ENCODE measurements at regions not wholly inside any gene's neighbourhood (a gene's known extent, or its start where the extent isn't known, plus 50 kb on each side); places are given as distances from the start of the nearest gene placed in this dataset.
"Not testable (repeated sequence)": the region's sequence is repeated elsewhere in the genome, so short reads cannot be mapped to it uniquely, and the experiment has no call there.

DNA sequence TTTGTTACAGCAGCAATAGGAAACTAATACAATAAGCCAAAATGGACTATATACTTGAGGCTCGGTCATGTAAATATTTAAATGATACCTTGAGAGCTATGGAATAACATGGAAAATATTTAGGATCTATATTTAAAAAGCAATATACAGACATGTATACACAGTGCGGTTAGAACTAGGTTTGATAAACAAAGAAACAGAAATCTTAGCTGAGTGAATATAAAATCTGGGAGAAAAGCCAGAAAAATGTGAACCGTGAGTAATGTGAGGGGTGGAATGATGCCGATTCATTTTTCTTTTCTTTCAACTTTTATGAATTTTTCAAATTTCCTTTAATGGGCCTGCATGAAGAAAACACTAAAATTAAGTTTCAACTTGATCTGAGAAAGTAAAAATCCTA, 104.1 kb downstream of the ATXN3L start:
- Mint-ChIP-seq H3K36me3 (ENCODE audit: low read depth) (peaks cover 4% of the 10 kb centered on the region), H3K4me3 (no peak overlapping the region), H3K27me3 (ENCODE audit: low read depth) (no peaks in the 10 kb centered on the region), H3K27ac (ENCODE audit: unreplicated experiment) (no peak overlapping the region), H3K9me3 (peaks cover 16% of the 10 kb centered on the region), H3K4me1 (peaks cover 27% of the 10 kb centered on the region)
- no peak for DNase-seq (ENCODE audit: low read depth, low spot score)
- TF ChIP-seq, protein P1, sequence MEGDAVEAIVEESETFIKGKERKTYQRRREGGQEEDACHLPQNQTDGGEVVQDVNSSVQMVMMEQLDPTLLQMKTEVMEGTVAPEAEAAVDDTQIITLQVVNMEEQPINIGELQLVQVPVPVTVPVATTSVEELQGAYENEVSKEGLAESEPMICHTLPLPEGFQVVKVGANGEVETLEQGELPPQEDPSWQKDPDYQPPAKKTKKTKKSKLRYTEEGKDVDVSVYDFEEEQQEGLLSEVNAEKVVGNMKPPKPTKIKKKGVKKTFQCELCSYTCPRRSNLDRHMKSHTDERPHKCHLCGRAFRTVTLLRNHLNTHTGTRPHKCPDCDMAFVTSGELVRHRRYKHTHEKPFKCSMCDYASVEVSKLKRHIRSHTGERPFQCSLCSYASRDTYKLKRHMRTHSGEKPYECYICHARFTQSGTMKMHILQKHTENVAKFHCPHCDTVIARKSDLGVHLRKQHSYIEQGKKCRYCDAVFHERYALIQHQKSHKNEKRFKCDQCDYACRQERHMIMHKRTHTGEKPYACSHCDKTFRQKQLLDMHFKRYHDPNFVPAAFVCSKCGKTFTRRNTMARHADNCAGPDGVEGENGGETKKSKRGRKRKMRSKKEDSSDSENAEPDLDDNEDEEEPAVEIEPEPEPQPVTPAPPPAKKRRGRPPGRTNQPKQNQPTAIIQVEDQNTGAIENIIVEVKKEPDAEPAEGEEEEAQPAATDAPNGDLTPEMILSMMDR (conservative IDR thresholded peaks at IDR 0.05), result no peak

DNA sequence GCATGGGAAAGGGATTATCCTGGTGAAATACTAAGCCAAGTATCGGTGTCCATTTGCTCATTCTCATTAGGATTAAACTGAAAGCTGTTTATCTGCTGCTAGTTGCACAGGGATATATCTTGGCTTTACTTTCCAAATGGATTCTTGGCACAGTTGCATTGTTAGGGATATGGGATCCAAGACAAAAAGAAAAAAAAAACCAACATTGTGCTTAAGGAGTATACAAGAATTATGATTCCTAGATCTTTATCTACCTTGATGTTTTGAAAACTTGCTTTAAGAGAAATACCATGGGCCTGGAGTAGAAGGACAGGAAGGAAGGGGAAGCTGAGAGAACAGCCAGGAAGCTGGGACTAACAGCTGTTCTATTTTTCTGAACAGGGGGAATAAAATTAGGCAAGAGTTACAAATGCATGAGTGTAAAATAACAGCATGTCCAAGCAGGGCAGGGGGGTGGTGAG, 107.6 kb downstream of the ATXN3L start:
- DNase-seq (ENCODE audit: low read depth, low spot score), result no peak
- no peak overlapping the region for H3K4me3 Mint-ChIP-seq
- no peak overlapping the region for H3K27ac Mint-ChIP-seq (ENCODE audit: unreplicated experiment)
- TF ChIP-seq, protein P1 (conservative IDR thresholded peaks at IDR 0.05), result no peak
- H3K27me3 Mint-ChIP-seq (ENCODE audit: low read depth), result no peaks in the 10 kb centered on the region
- H3K9me3 Mint-ChIP-seq, result peaks cover 17% of the 10 kb centered on the region
- H3K4me1 Mint-ChIP-seq, result peaks cover 18% of the 10 kb centered on the region
- peaks cover 4% of the 10 kb centered on the region for H3K36me3 Mint-ChIP-seq (ENCODE audit: low read depth)

DNA sequence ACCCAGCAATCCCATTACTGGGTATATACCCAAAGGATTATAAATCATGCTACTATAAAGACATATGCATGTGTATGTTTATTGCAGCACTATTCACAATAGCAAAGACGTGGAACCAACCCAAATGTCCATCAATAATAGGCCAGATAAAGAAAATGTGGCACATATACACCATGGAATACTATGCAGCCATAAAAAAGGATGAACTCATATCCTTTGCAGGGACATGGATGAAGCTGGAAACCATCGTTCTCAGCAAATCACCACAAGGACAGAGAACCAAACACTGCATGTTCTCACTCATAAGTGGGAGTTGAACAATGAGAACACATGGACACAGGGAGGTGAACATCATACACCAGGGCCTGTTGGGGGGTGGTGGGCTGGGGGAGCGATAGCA, 109.7 kb downstream of the ATXN3L start:
- not testable (repeated sequence) for DNase-seq (ENCODE audit: low read depth, low spot score); H3K9me3 Mint-ChIP-seq; H3K36me3 Mint-ChIP-seq (ENCODE audit: low read depth); H3K27ac Mint-ChIP-seq (ENCODE audit: unreplicated experiment); H3K27me3 Mint-ChIP-seq (ENCODE audit: low read depth); H3K4me3 Mint-ChIP-seq
- H3K4me1 Mint-ChIP-seq, result peaks cover 10% of the 10 kb centered on the region

DNA sequence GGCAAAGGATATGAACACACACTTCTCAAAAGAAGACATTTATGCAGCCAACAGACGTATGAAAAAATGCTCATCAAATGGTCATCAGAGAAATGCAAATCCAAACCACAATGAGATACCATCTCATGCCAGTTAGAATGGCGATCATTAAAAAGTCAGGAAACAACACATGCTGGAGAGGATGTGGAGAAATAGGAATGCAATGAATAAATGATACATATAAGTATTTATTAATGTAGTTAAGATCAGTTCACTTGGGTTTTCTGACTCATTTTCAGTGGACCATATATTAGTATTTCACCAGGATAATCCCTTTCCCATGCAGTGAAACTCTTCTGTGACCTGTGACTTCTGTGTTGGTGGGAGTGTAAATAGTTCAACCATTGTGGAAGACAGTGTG, 110.1 kb downstream of the ATXN3L start:
- H3K9me3 Mint-ChIP-seq; H3K27ac Mint-ChIP-seq (ENCODE audit: unreplicated experiment); H3K4me3 Mint-ChIP-seq; DNase-seq (ENCODE audit: low read depth, low spot score); H3K36me3 Mint-ChIP-seq (ENCODE audit: low read depth); H3K4me1 Mint-ChIP-seq; H3K27me3 Mint-ChIP-seq (ENCODE audit: low read depth): not testable (repeated sequence)

DNA sequence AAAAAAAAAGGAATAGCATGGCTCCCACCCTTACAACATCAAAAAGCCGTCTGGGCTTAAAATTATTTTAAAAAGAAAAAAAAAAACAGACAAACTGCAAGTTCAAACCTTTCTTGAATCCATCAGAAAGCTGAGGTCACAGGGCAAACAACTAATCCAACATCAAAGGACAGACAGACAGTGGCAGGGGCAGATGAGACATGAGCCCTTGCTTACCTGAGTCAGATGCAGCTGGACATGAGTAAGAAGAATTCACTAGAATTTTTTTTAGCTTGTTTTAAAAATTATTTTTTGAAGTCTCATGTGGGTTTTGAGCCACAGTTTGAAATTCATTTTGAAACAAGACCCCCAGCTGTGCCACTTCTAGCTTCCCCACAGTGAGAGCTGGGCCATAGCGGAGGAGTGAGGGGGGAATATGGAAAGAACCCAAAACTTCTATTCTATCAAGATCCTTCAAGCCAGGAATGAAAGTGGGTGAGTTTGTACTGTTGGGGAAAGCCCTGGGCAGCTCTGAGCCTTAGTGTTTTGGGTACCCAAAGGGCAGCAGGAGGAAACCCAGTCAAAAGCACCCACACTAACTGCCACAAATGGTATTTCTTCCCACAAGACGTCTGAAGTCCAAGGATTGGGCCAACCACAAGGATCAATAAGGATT, 111.4 kb downstream of the ATXN3L start:
- peaks cover 7% of the 10 kb centered on the region for H3K9me3 Mint-ChIP-seq
- H3K4me3 Mint-ChIP-seq, result no peak overlapping the region
- TF ChIP-seq, protein P1 (conservative IDR thresholded peaks at IDR 0.05), result no peak
- DNase-seq (ENCODE audit: low read depth, low spot score), result no peak
- no peaks in the 10 kb centered on the region for H3K27me3 Mint-ChIP-seq (ENCODE audit: low read depth)
- no peak overlapping the region for H3K27ac Mint-ChIP-seq (ENCODE audit: unreplicated experiment)
- no peaks in the 10 kb centered on the region for H3K36me3 Mint-ChIP-seq (ENCODE audit: low read depth)
- peaks cover 11% of the 10 kb centered on the region for H3K4me1 Mint-ChIP-seq

DNA sequence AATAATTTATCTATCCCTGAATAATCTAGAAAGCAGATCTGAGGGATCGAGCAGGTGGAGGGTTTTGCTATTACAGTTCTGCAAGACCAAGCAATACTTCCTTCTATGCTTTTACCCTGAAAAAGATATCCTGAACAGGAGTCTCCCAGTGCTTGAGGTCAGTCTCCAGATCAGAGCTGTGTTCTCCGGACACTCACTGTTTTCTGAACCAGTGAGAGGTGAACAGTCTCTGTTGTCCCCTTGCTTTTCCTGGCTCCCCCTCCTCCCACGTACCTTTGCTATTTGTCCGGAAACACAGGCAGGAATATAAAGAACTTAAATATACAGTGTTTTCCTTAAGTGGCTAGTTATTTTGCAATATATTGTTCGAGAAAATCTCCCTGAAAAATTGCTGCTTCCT, 116.6 kb downstream of the ATXN3L start:
- H3K9me3 Mint-ChIP-seq, result peaks cover 13% of the 10 kb centered on the region
- TF ChIP-seq, protein P1 (conservative IDR thresholded peaks at IDR 0.05), result no peak
- H3K36me3 Mint-ChIP-seq (ENCODE audit: low read depth), result no peaks in the 10 kb centered on the region
- H3K4me3 Mint-ChIP-seq, result no peak overlapping the region
- no peak overlapping the region for H3K27ac Mint-ChIP-seq (ENCODE audit: unreplicated experiment)
- H3K27me3 Mint-ChIP-seq (ENCODE audit: low read depth), result no peaks in the 10 kb centered on the region
- H3K4me1 Mint-ChIP-seq, result peaks cover 46% of the 10 kb centered on the region
- DNase-seq (ENCODE audit: low read depth, low spot score), result no peak
